GM18502 (cell line): ENCODE measurements at regions not wholly inside any gene's neighbourhood (a gene's known extent, or its start where the extent isn't known, plus 50 kb on each side); places are given as distances from the start of the nearest gene placed in this dataset.

Source experiments
- ATAC-seq: cut with Tn5 transposase; IDR thresholded peaks from one replicate; pipeline ENCODE4 v1.9.1; 2021; ENCODE audit warnings: mild to moderate bottlenecking; ENCODE audit not compliant: unreplicated experiment, poor library complexity

DNA sequence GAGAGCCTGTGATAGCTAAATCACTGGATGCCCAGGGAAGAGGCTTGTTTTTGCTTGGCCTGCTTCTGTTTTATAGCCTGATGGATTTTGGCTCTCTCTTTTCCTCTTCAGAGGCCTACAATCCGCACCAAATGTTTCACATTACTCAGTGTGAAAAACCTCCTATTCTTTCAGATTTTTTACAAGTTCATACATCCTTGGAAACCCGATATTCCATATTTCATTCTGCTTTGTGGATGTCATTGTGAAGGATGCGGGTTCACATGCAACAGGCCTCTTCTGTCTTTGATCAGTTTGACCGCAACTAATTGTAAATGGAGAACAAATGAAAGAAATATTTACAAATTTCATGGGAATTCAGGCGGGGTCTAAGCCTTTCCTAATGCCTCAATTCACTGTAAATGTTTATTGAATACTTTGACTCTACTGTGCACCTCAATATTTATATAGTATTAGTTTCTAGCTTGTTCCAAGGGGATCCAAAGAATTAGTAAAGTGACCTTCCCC lies 269.9 kb downstream of the DMRT2 start:
- no peak for ATAC-seq

DNA sequence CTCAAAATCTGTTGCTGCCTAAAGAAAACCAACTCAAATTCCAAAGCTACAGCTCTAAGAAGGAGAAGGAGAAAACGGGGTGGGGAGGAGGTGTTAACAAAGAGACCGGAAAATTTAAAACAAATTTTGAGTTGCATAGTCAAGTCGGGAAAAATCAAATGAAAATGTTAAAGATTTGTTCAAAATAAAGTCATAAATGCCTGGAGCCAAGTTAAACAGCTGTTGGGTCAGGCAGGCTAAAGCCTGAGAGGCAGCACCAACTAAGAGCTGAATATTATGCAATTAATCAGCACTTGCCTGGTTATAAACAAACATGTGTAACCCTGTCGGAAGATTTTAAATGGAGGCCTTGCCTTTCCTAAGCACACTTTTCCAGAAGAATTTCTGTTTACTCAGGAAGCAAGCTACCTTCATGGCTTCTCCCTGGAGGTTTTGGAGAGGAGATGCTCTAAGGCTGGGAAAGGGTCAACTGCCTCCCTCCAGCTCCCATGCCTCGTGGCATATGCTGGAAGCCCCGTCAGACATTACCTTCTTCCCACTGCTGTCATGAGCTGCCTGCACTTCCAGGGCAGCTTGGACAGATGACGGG lies 270.5 kb downstream of the DMRT2 start:
- no peak for ATAC-seq

DNA sequence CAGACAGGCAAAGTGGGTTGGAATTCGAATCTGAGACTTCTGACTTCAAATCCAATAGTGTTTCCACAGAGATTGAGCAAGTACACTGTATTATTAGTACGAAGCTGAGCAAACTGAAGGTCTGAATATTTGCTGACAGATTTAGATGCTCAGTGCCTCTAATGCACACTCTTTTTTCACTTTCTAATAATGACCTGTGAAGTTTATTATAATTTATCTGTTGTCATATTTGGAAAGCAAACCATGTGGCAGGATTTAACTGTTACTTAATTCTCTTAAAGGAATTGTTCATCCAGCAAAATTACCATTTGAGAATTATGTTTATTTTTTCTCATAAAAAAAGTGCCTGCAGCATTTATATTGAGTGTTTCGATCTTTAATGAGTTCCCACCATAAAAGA lies 277.3 kb downstream of the DMRT2 start:
- no peak for ATAC-seq

DNA sequence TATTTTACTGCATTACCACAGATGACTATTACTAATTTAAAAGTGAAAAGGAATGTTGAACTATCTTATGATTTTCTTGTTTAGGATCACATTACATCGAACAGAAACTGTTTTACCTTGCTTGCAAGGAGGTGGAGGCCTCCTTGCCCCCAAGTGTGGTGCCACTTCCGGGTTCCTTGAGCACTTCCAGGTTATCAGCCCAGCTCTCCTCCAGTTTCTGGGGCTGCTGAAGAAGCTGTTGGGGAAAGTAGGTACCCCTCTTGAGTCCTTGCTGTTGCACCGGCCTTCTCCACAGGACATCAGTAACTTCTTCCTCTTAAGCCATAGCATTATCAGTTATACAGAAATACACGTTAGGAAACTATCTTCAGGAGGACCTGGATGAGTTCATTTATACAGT lies 278.2 kb downstream of the DMRT2 start:
- ATAC-seq = no peak

DNA sequence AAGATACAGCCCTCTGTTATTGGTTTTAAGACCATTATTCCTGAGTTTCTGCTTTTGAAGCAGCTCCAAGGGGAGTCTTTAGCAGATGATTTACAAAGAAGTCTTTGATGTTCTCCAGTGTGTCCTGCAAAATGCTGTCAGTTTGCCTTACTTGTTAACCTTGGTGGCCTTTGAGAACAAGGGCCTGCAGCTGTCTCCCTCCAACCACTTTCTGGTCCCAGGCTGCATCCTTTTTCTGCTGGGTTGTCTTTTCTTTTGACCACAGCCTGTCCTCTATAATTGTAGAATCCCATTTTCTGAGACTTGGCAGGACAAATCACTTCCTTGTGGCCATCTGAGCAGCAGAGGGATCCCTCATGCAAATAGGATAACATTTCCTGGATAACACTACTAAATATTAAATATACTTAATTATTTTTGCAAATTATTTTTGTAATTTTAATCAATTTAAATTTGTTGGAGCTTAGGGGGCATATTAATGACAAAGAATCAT lies 281.4 kb downstream of the DMRT2 start:
- ATAC-seq = no peak

DNA sequence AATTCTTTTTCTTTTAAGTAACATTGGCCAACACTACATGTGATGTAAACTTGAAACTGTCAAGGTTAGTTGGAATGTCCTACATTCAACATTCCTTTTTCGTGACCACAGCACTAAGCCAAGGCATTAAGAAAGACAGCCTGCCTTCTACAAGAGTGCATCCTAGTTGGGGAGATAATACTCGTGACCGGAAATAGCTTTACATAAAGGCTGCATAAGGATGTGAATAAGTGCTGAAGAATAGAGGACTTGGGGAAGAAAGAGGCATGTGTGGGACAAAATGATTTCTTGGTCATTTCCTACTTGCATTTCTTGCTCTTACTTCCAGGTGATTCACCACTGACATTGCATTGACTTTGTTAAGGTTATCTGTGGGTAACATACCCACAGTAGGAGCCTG lies 282.0 kb downstream of the DMRT2 start:
- ATAC-seq = no peak

DNA sequence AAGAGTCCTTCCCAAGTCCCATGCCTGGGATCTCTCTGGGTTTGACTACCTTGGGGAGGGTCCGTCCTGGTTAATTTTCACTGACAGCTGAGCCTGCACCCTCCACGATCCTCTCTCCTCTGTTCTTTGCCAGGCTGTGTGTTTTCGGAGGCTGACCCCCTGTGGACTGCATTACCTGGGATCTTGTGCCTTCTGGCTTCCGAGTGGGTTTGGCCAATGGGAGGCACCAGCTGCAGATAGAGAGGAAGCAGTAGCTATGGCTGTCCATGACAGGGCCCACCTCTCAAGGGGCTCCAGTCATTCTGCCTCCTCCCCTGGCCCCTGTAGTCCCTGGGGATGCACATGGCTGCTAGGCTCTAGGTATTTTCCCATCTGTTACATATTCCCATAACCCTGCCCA lies 285.0 kb downstream of the DMRT2 start:
- no peak for ATAC-seq

DNA sequence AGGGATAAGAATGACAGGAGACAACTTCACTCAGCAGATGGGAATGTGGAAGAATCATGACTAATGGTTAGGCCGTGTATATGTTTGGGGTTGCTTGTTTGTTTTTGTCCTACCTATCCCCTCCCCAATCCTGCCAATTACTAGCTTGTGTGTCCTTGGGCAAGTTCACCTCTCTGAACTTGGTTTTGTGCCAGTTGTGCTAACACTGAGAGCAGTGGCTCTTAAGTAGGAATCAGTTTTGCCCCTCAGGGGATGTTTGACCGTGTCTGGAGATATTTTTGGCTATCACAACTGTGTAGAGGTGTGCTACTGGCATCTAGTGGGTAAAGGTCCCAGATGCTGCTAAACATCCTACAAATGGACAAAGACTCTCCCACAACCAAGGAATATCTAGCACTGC lies 287.0 kb downstream of the DMRT2 start:
- no peak for ATAC-seq

DNA sequence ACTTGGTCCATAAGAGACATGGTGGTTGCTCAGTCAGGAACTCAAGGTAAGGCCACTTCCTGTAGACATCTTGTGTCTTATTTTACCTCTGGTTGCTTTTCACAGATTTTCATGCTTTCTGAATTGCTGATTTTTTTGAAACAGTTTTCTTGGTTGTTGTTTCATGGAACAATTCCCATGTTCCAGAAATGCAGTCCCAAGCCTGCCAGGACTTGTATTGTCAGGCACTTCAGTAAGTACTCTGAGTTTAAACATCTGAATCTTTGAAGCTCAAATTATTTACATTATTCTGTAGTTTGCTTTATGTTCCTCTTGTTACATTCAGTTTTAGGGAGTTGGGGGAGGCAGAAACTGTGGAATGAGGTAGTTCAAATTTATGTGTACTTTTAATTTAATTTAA lies 290.2 kb downstream of the DMRT2 start:
- ATAC-seq = no peak

DNA sequence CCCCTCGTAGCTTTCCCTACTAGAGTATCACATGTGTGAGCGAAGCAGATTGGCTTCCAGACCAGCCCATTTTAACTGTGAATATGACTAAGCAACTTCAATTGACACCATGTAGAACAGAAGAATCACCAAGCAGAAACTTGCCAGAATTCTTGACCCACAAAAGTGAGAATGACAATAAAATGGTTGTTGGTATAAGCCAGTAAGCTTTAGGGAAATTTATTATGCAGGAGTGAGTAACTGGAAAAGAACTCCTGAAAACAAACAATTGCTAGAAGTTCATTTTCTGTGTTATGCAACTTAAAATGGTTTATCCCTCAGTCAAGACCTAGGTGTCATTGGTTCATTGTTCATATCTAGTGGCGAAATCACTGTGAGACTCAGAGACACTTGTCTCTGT lies 303.1 kb downstream of the DMRT2 start:
- ATAC-seq = no peak

DNA sequence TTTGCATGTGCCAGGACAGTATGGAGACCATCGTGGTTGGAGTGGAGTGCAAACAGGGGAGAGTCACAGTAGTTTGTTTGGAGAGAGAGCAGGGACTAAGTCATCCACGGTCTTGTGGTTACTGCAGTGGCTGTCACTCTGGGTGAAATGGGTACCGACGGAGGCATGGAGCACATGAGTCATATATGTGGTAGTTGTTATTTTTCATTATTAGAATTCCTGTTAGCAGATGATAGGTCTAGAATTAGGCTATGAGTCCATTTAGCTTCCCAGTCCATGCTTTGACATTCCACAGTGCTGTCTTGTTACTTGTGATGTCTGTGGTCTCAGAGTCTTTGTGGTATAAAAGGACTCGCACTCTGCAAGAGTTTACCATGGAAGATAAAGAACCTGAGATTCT lies 303.9 kb downstream of the DMRT2 start:
- no peak for ATAC-seq

DNA sequence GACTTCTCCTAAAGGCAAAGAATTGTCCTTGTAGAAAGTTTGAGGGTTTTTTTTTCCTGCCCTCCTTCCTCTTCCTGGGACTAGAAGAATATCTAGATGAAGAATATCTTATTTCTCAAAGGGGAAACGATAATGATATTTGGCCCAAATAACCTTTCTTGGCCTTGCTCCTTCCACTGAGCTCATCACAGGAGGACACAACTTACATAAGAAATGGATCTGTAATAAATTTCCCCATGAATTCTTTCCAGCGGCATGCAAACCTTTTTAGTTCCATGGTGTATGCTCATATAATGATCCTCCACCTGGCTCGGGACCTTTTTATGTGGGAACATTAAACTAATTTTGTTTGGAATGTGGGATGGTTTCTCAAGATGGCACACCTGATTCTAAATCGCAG lies 304.4 kb downstream of the DMRT2 start:
- ATAC-seq = no peak

DNA sequence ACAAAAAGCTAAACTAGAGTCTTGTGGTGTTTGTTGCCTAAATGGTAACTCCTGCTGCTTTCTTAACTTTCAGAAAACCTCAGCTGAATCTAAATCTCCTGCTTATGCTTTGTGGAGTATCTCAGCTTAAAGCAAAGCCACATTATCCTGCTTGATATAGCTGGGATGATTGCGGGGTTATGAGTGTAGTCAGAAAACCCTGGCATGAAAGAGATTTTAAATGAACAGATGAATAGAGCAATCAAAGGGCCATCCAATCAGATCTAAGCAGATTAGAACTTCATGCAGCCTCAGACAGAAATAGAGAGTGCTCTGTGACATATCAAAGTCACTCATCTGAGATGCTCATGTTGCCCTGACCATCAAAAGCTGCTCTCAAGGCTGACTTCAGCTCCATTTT lies 305.5 kb downstream of the DMRT2 start:
- no peak for ATAC-seq

DNA sequence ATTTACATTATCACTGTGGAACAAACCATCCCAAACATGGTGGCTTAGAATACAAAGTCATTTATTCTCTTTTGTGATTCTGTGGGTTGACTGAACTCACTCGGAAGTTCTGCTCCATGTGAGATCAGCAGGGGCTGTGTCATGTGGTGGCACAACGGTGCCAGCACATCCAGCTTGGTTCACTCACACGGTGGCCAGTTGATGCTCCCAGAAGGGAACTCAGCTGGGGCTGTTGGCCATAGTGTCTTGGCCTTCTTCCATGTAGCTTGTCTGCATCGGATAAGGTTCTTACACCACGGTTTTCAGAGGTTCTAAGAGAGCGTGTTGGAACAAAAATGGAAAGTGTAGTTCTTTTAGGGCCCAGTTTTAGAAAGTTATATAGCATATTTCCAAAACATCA lies 312.7 kb downstream of the DMRT2 start:
- no peak for ATAC-seq

DNA sequence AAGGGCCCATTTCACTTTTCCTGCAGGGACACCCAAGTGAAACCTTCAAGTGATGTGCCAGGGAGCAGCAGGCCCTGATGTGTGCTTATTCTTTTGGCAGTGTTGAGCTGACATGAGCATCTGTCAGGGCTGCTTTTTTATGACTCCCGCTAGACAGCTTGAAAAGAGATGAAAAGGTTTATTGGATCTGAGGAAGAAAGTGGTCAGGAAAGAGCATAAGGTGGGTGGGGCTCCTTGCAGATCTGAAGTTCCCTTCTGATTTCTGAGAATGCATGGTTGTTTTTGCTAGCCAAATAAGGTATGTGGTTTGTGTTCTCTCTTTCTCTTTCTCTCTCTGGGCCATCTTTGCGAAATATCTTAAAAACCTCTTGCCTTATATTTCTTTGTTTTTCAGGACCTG lies 316.1 kb downstream of the DMRT2 start:
- no peak for ATAC-seq

DNA sequence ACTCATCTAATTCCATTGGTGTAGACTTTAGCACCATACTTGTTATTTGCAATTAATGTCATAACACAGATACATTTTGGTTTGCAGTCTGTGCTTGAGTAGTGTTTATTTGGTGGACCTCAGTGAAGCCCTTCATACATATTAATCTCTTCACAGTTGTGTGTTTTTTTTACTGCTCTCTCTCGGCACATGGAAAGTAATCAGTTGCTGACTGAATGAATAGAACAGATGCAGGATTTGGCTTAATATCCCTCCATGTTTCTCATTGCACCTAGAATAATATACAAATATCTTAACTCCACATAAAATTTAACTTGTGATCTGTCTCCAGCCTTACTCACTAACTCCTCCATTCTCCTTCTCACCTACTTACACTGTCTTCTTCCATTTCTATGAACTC lies 319.1 kb downstream of the DMRT2 start:
- no peak for ATAC-seq

DNA sequence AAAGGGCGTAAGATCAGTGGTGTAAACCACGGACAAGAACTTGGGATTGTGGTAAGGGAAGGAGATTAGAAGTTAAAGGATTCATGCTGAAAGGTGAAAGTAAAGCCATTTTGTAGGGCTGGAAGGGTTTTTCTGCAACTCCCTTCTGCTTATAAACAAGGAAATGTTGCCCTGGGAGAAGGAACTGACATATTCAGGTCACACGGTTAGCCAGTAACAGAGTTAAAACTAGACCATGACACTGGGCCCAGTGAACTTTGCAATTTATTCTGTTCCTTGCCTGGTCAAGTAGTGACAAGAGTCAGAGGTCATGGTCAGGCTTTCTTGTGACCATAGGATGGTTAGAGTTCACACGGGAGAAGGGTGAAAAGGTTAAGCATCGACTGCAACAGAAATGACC lies 323.3 kb downstream of the DMRT2 start:
- no peak for ATAC-seq

DNA sequence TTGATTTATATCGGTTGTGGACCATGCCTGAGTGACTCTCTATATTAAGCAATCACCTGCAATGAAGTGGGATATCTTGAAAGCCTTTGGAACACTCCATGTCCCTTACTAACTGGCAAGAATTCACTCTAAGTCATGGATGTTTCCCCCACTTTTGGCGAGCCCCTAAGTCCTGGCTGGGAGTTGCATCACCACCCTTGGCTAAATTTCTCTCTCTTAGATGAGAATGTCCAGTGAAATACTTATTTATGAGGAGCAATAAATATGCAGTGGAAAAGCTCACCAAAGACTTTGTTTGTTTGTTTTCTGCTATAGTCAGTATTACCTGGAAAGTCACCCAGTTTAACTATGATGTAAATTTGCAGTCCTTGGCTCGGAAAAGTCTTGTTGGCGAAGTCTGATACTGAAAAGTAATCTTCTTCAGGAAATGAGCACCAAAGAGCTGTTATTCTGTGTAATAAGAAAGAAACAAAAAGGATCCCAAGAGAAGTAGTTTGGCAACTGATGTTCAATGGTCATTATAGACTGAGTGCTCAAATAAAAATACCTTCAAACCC lies 333.8 kb downstream of the DMRT2 start:
- no peak for ATAC-seq

DNA sequence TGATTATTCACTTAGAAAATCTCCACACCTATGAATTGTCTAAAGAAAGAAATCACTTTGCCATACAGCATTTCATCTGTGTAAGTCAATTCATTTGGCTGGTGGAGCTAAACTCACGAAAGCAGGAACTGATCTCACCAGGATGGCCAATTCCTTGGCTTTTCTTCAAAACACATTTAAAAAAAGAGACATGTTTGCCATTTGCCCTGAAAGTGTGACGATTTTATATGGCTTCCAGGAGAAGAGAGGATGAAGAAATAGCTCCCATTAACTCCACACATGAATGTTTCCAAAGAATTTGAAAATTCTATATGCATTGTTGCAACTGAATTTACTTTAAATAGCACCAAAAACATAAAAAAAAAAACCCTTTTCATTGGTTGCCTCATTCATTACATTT lies 334.7 kb downstream of the DMRT2 start:
- ATAC-seq = no peak

DNA sequence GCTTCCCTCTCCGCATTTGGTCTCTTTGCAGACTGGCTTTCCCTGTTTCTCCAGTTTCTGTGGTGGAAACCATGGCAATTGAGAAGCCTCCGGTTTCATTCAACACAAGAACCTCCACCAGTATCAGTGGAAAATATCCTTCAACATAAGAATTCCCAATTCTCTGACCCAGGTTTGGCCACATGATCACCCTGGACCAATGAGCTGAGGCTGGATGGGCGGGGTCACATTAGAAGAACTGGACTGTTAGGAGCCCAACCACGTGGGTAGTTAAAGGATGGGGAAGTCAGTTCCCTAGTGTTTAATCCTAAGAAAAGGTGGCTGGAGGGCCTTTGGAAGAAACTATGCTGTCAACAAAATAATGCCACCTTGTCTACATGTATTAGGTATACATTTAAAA lies 336.3 kb downstream of the DMRT2 start:
- ATAC-seq = no peak

DNA sequence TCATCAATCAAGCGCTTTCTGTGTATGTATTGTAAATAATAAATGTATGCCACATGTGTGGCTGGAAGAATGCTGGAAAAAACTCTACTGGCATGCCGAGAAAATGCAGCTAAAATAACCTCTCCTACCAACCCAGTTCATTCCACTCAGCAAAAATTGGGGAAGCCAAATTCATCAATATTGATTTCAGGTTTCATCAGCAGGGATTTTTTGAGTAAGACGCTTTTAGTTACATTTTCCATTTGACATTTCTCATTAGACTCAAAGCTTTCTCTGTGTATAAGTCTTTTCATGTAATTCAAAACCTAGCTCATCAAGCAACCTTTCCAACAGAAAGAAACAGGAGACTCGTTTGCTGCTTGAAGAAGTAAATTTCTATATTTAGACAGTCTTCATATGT lies 338.1 kb downstream of the DMRT2 start:
- ATAC-seq = no peak

DNA sequence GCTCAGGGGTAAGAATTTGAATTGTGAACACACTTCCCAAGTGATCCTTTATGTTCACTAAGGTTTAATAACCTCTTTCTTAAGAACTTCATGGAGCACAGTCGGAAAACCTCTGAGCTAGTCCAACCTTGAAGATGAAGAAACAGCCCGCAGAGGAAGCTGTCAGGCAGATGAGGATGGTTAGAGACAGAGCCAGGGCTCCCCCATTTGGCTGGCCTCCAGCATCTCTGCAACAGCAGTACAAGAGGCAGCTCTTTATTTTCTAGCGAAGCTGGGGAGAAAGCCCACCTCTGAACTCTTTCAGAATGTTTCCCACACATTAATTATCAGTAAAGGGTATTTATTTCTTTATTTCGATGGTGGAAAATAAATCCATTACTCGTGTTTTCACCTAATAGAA lies 350.8 kb downstream of the DMRT2 start:
- ATAC-seq = no peak
